ENCODE measurements at regions not wholly inside any gene's neighbourhood (a gene's known extent, or its start where the extent isn't known, plus 50 kb on each side); places are given as distances from the start of the nearest gene placed in this dataset.

- TF ChIP-seq CTCF (IDR thresholded peaks at IDR 0.05 in 4 of 5, conservative IDR thresholded peaks at IDR 0.05 in 1 of 5) (no peak), POLR2A (IDR thresholded peaks at IDR 0.05) (no peak)
These were observed 630.6 kb downstream of the UQCRFS1 start for GRCh38 chr19:28582344-28582743.

Measured in gastrocnemius medialis (tissue), 4 donors.